ENCODE measurements at regions not wholly inside any gene's neighbourhood (a gene's known extent, or its start where the extent isn't known, plus 50 kb on each side); places are given as distances from the start of the nearest gene placed in this dataset.

DNA sequence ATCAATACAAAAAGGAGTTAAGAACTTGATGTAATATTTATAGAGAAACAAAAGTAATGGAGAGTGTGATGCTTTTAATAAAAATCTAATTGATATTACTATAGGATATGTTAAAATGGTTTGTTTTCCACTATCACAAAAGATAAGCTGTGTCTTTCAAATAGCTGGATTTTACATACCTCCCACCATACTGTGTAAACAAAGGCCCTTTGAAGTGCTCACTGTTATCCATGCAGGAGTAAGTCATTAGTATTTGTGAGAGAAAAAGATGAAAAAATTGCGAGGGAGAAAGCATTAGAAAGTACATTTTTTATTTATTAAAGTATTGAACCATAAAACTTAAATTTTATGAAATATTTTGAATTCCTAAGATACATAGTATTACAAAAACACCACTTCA is 733.0 kb downstream of the GRIK2 start:
- Histone ChIP-seq H3K27ac (no peak overlapping the region), H3K4me2 (no peak overlapping the region), H3K4me1 (replicated peaks; ENCODE audit: insufficient read depth) (no peaks in the 10 kb centered on the region), H3K27me3 (ENCODE audit: insufficient read depth, low read depth) (no peaks in the 10 kb centered on the region), H3K36me3 (ENCODE audit: low read depth) (no peaks in the 10 kb centered on the region), H3K79me2 (ENCODE audit: low read depth) (no peaks in the 10 kb centered on the region), H3K9me3 (ENCODE audit: insufficient read depth, low read depth) (no peaks in the 10 kb centered on the region), H3F3A (ENCODE audit: insufficient read depth, low read depth) (no peaks in the 10 kb centered on the region), H2AFZ (no peak overlapping the region), H4K20me1 (ENCODE audit: insufficient read depth) (no peaks in the 10 kb centered on the region), H3K9me2 (ENCODE audit: insufficient read depth) (no peaks in the 10 kb centered on the region), H3K4me3 (no peak overlapping the region)
- CTCF ChIA-PET: no interaction called here
- TF ChIP-seq, protein P1, sequence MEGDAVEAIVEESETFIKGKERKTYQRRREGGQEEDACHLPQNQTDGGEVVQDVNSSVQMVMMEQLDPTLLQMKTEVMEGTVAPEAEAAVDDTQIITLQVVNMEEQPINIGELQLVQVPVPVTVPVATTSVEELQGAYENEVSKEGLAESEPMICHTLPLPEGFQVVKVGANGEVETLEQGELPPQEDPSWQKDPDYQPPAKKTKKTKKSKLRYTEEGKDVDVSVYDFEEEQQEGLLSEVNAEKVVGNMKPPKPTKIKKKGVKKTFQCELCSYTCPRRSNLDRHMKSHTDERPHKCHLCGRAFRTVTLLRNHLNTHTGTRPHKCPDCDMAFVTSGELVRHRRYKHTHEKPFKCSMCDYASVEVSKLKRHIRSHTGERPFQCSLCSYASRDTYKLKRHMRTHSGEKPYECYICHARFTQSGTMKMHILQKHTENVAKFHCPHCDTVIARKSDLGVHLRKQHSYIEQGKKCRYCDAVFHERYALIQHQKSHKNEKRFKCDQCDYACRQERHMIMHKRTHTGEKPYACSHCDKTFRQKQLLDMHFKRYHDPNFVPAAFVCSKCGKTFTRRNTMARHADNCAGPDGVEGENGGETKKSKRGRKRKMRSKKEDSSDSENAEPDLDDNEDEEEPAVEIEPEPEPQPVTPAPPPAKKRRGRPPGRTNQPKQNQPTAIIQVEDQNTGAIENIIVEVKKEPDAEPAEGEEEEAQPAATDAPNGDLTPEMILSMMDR (conservative IDR thresholded peaks at IDR 0.05): no peak
- no peak for TF ChIP-seq EZH2 (IDR thresholded peaks at IDR 0.05; ENCODE audit: low read depth)
- intact Hi-C loops (cut with micrococcal nuclease; ENCODE audit: unreplicated experiment): no loop called here
- DNase-seq: no peak
- POLR2A ChIA-PET (ENCODE audit: unreplicated experiment): no interaction called here
- no TSS peak for BruUV-seq (replicated peaks)

DNA sequence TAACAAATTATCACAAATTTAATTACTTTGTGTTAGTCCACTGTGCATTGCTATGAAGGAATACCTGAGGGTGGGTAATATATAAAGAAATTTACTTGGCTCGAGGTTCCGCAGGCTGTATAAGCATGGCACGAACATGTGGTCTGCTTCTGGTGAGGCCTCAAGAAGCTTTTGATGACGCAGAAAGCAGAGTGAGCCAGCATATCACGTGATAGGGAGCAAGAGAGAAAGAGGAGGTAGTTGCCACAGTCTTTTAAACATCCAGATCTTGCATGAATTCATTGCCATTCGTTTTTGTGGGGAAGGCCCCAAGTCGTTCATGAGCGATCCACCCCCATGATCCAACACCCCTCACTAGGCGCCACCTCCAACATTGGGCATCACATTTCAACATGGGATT is 733.7 kb downstream of the GRIK2 start:
- intact Hi-C loops (cut with micrococcal nuclease; ENCODE audit: unreplicated experiment): no loop called here
- Histone ChIP-seq H3K27ac (no peak overlapping the region), H2AFZ (no peak overlapping the region), H4K20me1 (ENCODE audit: insufficient read depth) (no peaks in the 10 kb centered on the region), H3K9me2 (ENCODE audit: insufficient read depth) (no peaks in the 10 kb centered on the region), H3F3A (ENCODE audit: insufficient read depth, low read depth) (no peaks in the 10 kb centered on the region), H3K27me3 (ENCODE audit: insufficient read depth, low read depth) (no peaks in the 10 kb centered on the region), H3K4me2 (no peak overlapping the region), H3K4me3 (no peak overlapping the region), H3K9me3 (ENCODE audit: insufficient read depth, low read depth) (no peaks in the 10 kb centered on the region), H3K4me1 (replicated peaks; ENCODE audit: insufficient read depth) (no peaks in the 10 kb centered on the region), H3K79me2 (ENCODE audit: low read depth) (no peaks in the 10 kb centered on the region), H3K36me3 (ENCODE audit: low read depth) (no peaks in the 10 kb centered on the region)
- POLR2A ChIA-PET (ENCODE audit: unreplicated experiment): no interaction called here
- CTCF ChIA-PET: no interaction called here
- no TSS peak for BruUV-seq (replicated peaks)
- no peak for DNase-seq
- TF ChIP-seq, protein P1 (conservative IDR thresholded peaks at IDR 0.05): no peak
- no peak for TF ChIP-seq EZH2 (IDR thresholded peaks at IDR 0.05; ENCODE audit: low read depth)

DNA sequence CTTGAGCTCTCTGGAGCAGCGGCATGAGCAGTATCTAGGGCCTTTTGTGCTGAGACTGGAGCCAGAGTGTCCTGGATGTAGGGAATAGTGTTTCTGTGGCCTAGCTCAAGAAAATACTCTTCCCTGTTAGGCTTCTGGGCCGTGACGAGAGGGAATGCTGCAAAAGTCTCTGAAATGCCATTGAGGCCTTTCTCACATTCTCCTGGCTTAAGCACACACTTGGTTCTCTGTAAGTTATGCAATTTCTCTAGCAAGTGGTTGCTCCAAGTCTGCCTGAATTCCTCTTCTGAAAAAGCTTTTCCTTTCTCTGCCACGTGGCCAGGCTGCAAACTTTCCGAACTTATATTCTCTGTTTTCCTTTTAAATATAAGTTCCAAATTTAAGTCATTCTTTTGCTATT is 744.4 kb downstream of the GRIK2 start:
- H3K27me3 ChIP-seq (ENCODE audit: insufficient read depth, low read depth): no peaks in the 10 kb centered on the region
- H3K4me3 ChIP-seq: no peak overlapping the region
- CTCF ChIA-PET: no interaction called here
- H4K20me1 ChIP-seq (ENCODE audit: insufficient read depth): no peaks in the 10 kb centered on the region
- TF ChIP-seq EZH2 (IDR thresholded peaks at IDR 0.05; ENCODE audit: low read depth): no peak
- intact Hi-C loops (cut with micrococcal nuclease; ENCODE audit: unreplicated experiment): no loop called here
- POLR2A ChIA-PET (ENCODE audit: unreplicated experiment): no interaction called here
- DNase-seq: no peak
- no peaks in the 10 kb centered on the region for H3F3A ChIP-seq (ENCODE audit: insufficient read depth, low read depth)
- BruUV-seq (replicated peaks): no TSS peak
- H3K36me3 ChIP-seq (ENCODE audit: low read depth): no peaks in the 10 kb centered on the region
- no peaks in the 10 kb centered on the region for H3K9me3 ChIP-seq (ENCODE audit: insufficient read depth, low read depth)
- H3K4me2 ChIP-seq: no peak overlapping the region
- H3K4me1 ChIP-seq (replicated peaks; ENCODE audit: insufficient read depth): no peaks in the 10 kb centered on the region
- H3K27ac ChIP-seq: no peak overlapping the region
- H2AFZ ChIP-seq: no peak overlapping the region
- no peaks in the 10 kb centered on the region for H3K79me2 ChIP-seq (ENCODE audit: low read depth)
- no peaks in the 10 kb centered on the region for H3K9me2 ChIP-seq (ENCODE audit: insufficient read depth)

DNA sequence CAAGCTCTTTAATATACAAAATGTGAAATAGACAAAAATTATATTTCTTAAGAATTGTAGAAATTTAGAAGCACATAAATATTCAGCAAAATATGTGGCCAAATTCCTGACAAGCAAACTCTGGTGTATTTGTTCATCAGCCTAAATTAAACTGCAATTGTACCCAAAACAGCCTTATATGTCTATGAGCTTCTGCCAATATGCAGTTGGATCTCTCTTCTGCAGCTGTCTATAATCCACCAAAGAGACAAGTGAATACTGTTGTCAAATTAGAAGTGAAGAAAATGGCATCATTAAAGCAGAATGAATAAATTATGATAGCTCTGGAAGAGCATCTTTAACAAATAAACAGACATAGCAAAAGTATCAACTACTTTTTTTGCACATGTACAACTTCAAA is 755.7 kb downstream of the GRIK2 start:
- H3K27ac ChIP-seq: no peak overlapping the region
- no peaks in the 10 kb centered on the region for H3K27me3 ChIP-seq (ENCODE audit: insufficient read depth, low read depth)
- ChIA-PET CTCF (no interaction called here), POLR2A (ENCODE audit: unreplicated experiment) (no interaction called here)
- TF ChIP-seq, protein P1 (conservative IDR thresholded peaks at IDR 0.05): no peak
- TF ChIP-seq EZH2 (IDR thresholded peaks at IDR 0.05; ENCODE audit: low read depth): no peak
- H3K4me3 ChIP-seq: no peak overlapping the region
- no peak overlapping the region for H2AFZ ChIP-seq
- no peaks in the 10 kb centered on the region for H3F3A ChIP-seq (ENCODE audit: insufficient read depth, low read depth)
- DNase-seq: no peak
- no TSS peak for BruUV-seq (replicated peaks)
- H4K20me1 ChIP-seq (ENCODE audit: insufficient read depth): no peaks in the 10 kb centered on the region
- H3K4me2 ChIP-seq: no peak overlapping the region
- no peaks in the 10 kb centered on the region for H3K79me2 ChIP-seq (ENCODE audit: low read depth)
- H3K4me1 ChIP-seq (replicated peaks; ENCODE audit: insufficient read depth): no peaks in the 10 kb centered on the region
- H3K9me2 ChIP-seq (ENCODE audit: insufficient read depth): no peaks in the 10 kb centered on the region; the same call in 1 of the 2 replicates
- H3K9me3 ChIP-seq (ENCODE audit: insufficient read depth, low read depth): no peaks in the 10 kb centered on the region
- intact Hi-C loops (cut with micrococcal nuclease; ENCODE audit: unreplicated experiment): no loop called here
- no peaks in the 10 kb centered on the region for H3K36me3 ChIP-seq (ENCODE audit: low read depth)
